ENCODE measurements at regions not wholly inside any gene's neighbourhood (a gene's known extent, or its start where the extent isn't known, plus 50 kb on each side); places are given as distances from the start of the nearest gene placed in this dataset.

GRCh38 chr3:194977356-194977755, 291.7 kb downstream of the FAM43A start:
- no peak for DNase-seq

- DNase-seq = no peak
Measured at GRCh38 chr3:194979173-194979572, 291.8 kb downstream of the XXYLT1 start.

DNA sequence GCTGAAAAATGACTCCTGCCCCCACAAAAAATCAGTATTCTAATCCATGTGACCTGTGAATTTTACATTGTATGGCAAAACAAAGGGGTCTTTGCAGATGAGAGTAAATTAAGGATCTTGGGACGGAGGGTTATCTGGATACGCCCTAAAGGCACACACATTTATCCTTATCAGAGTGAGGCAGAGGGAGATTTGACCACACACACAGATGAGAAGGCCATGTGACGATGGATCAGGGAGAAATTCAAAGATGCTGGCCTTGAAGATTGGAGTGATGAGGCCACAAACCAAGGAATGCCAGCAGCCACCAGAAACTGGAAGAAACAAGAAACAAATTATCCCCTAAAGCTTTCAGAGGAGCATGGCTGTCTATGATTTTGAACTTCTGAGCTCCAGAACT, 288.5 kb downstream of the XXYLT1 start:
- DNase-seq = no peak

DNA sequence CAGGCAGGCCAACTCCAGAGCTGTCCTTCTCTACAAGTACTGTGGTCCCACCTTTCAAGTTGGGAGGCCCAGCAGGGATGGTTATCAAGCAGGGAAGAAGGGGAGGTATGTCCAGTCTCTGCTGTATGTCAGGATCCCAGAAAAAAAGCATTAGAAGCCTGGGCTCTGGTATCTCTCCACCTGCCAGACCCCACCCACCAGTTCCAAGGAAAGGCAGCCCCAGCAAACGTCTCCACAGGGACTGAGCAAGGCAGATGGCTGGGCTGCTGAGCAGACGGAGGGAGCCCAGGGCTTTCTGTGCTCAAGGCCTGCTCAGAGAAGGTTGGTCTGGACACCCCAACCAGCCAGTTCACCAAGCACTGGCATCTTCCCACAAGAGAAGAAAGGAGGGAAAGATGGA, 287.8 kb downstream of the XXYLT1 start:
- no peak for DNase-seq

GRCh38 chr3:194983620-194984019, 287.3 kb downstream of the XXYLT1 start:
- no peak for DNase-seq

DNA sequence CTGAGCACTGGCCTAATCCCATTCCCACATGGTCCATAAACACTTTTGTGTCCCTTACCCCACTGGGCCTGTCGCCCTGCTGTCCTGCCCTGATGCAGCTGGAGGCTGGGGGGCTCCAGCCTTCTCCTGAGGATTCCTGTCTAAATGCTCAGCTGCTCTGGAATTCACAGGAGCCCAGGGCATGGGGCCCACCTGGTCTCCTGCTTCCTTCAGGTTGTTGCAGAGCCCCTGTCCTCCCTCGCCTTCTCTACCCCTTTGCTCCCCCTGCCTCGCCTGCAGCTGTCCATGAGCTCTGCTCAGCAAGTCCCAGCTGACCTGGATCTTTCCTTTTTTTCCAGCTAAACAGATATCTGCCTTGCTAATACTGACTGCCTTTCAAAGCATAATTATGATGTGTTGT, 286.9 kb downstream of the XXYLT1 start:
- DNase-seq = no peak

DNA sequence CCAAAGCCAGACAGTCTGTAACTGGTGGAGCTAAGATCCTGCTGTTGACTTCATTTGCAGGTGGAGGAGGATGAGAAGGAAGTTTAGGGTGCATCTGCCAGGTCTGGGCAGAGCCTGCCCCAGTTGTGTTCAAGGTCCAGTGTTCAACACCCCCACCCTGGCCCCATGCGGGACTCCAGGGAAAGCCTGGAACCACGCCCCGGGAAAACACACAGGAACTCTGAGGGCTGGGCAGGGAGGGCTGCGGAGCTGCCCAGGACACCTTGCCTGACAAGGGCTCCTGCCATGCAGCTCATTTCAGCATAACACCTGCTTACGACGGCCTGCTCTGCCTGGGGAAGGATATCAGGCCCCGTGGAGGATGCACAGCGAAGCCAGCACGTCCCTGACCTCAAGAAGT, 286.3 kb downstream of the XXYLT1 start:
- DNase-seq = no peak

DNA sequence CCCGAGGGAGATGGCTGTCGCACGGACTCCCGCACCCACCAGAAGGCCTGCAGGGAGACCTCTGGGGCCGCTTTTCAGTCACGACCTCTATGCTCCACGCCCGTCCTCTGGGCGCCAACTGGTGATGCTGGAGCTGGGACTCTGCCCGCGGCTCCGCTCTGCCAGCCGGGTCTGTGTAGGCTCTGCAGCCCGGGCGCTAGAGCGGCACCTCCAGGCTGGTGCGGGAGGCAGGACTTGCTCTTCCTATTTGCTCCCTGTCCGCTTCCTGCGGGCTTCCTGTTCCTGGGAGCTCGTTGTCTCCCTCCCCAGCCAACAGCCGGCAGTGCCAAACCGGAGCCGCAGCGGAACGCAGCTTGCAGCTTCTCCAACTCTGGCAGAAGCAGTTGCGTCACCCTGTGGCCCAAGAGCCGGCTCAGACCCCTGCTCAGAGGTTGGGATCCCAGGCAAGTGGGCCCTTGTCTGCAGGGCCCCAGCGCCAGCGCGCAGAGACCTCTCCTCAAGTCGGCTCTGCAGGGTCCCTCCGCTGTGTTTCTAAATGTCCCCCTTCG, 285.9 kb downstream of the XXYLT1 start:
- DNase-seq = no peak

- no peak for DNase-seq
Measured at GRCh38 chr3:194986208-194987043, 284.5 kb downstream of the XXYLT1 start.

- no peak for DNase-seq
Measured at GRCh38 chr3:194987571-194988494, 283.1 kb downstream of the XXYLT1 start.

GRCh38 chr3:194988495-194989165, 282.3 kb downstream of the XXYLT1 start:
- DNase-seq = no peak

GRCh38 chr3:194989241-194989640, 281.7 kb downstream of the XXYLT1 start:
- no peak for DNase-seq

GRCh38 chr3:194990454-194991337, 280.3 kb downstream of the XXYLT1 start:
- DNase-seq = no peak

DNA sequence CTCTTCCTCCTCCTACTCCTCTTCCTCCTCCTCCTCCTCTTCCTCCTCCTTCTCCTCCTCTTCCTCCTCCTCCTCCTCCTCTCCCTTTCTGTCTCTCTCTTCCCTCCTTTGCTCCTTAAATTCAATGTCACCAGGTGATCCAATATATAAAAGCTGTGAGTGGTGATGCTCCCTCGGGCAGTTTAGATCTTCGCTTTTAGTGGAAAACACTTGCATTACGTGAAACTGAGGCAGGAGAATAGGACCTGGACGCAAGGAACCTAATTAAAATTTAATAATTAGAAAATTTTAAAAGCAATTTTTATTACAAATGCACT, 279.7 kb downstream of the XXYLT1 start:
- no peak for DNase-seq

- DNase-seq = no peak
Measured at GRCh38 chr3:194993896-194994295, 277.1 kb downstream of the XXYLT1 start.

DNA sequence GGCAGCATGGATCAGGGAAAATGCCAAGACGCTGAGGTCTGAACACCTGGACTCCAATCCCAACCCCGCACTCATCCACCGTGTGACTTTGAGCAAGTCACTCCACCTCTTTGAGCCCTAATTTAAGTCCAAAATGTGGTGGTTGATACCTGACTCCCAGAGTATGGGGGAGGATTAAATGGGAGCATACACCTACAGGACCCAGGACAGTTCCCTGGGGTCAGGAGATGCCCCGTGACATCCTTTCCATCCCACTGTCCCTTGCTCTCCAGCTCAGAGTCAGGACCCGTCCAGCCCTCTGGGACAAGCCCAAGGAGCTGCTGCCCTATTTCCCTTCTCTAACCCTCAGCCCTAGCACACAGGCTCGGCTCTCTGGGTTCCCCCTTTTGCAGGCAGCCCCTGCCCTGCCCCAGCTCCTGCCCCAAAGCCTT, 276.4 kb downstream of the XXYLT1 start:
- no peak for DNase-seq

- DNase-seq = no peak
Measured at GRCh38 chr3:194995334-194995733, 275.6 kb downstream of the XXYLT1 start.

DNA sequence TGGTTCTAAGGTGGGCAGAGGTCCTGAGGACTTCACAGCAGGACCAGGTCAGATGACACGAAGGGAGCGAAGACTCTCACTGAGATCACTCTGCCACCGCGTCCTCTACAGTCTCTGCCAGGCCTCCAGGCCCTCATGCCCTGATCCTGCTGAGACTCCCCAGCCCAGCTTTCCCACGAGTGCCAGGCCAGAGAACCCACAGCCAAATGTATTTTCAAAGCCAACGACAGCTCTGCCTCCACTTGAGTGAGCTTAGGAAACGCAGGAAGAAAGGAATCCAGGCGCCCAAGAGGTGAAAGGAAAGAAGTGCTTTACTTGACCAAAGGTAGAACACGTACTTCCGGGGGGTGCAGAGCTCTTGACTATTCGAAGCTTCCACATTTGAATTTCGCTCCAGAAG, 275.0 kb downstream of the XXYLT1 start:
- no peak for DNase-seq

GRCh38 chr3:194996746-194997145, 274.2 kb downstream of the XXYLT1 start:
- no peak for DNase-seq

DNA sequence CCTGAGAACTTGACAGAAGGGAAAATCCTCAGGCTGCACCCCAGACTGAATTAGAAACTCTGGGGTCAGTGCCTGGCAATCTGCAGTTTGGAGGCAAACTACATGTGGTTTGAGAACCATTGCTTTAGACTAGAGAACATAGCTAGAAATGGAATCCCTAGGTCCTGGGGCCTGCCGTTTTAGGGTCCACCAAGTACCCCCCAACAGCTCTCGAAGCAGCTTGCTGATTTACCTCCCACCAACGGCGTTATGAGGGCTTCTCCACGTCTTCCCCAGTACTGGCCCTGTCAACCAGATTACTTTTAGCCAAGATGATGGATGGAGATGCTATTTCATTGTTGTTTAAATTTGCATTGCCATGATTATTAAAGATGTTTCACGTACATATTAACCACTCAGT, 272.5 kb downstream of the XXYLT1 start:
- DNase-seq = no peak

DNA sequence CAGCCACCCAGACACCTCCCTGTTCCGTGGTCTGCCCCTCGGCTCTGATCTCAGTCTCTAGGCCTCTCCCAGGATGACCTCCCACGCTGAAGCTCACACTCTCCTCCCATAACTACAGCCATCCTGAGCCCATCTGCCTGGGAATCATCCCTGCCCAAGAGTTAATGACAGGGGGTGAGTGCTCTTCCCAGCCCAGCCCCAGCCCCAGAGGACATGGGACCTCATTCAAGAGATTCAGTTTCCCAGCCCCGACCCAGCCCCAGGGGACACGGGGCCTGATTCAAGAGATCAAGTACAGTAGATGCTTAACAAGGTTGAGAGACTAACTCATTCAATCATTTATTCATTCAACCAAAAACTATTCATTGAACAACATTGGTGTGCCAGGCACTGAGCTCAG, 272.0 kb downstream of the XXYLT1 start:
- DNase-seq = no peak

GRCh38 chr3:194999491-194999890, 271.5 kb downstream of the XXYLT1 start:
- no peak for DNase-seq
